HL-60/S4 (cell line): ENCODE measurements at regions not wholly inside any gene's neighbourhood (a gene's known extent, or its start where the extent isn't known, plus 50 kb on each side); places are given as distances from the start of the nearest gene placed in this dataset.
"Not testable (repeated sequence)": the region's sequence is repeated elsewhere in the genome, so short reads cannot be mapped to it uniquely, and the experiment has no call there.

Source experiments
- in situ Hi-C: fragments of 300-500 bp; cut with MboI; formaldehyde crosslinking; loops from 2 replicates; pipeline ENCODE4 v1.14.3; 2022; ENCODE audit warnings: low sequenced_read_pairs

DNA sequence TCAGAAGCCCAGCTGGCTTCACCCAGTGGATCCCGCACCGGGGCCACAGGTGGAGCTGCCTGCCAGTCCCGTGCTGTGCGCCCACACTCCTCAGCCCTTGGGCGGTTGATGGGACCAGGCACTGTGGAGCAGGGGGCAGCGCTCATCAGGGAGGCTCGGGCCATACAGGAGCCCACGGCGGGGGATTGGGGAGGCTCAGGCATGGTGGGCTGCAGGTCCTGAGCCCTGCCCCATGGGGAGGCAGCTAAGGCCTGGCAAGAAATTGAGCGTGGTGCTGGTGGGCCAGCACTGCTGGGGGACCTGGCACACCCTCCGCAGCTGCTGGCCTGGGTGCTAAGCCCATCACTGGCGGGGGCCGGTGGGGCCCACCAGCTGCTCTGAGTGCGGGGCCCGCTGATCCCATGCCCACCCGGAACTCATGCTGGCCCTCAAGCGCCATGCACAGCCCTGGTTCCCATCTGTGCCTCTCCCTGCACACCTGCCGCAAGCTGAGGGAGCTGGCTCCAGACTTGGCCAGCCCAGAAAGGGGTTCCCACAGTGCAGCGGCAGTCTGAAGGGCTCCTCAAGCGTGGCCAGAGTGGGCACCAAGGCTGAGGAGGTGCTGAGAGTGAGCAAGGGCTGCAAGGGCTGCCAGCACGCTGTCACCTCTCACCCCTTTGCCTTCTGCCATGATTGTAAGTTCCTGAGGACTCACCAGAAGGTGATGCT, 705.1 kb downstream of the STPG2 start:
- in situ Hi-C loops, result not testable (repeated sequence)

DNA sequence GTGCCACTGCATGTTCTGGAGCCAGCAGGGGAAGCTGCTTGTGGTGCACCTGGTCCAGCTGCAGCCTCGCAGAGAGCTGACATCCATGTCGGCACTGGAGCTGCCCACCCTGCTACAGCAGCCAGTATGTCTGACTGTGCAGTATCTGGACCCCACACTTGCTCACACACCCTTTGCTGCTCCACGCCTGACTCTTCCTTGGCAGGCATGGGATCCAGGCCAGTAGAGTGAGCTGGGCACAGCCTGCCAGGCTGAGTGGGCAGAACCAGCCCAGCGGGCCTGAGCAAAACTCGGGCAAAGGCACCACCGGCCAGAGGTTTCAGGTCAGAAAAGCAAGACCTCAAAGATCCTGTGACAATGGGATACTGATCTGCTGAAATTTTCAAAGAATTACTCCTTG, 690.1 kb downstream of the STPG2 start:
- in situ Hi-C loops, result no loop called here

DNA sequence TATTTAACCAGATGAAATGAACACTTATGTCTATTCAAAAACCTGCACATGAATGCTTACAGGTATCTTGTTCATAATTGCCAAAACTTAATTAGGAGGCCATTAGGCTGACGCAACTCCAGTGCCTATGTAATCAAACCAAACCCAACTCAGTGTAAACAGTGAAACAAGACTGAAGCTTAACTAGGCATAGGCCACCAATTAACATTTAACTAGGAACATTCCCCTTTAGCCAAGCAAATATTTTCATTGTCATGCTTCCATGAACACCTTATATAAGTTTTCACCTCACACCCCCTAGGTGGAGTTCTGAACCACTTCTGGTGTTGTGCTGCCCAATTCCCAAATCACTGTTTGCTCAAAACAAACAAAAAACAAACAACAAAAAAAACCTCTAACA, 686.0 kb downstream of the STPG2 start:
- in situ Hi-C loops, result no loop called here

DNA sequence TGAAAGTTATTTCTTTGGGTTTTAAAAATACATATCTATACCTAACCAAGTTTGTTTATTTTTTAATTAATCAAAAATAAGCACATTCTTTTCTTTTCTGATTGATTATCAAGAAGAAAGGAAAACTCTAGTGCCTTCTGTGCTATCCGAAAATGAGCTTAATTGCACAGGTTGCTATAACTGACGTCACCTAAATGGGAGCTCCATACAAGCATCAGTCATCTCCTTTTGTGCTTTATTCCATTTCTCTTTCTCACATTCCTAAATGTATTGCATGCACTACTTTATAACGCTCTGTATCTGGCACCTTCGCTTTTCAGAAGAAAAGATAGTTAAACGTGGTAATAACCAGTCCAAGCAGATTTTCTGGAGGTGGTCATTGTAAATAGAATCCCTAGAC, 675.0 kb downstream of the STPG2 start:
- in situ Hi-C loops, result no loop called here

DNA sequence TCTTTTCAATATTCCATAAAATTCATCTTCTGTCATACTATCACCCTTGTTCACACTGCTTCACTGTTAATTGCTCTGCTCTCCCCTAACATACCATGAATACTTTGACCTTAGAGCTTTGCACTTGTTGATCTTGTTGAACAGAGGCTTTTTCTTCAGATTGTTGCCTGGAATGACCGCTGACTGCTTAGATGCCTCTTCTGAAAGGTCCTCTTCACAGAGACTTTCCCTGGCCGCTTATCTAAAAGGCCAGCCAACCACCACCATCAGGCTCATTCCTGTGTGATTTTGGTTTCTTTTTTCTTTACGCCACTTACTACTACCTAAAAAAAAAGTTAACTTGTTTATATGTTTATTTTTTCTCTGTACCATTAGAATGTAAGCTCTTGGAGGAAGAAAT, 667.7 kb downstream of the STPG2 start:
- in situ Hi-C loops, result no loop called here

DNA sequence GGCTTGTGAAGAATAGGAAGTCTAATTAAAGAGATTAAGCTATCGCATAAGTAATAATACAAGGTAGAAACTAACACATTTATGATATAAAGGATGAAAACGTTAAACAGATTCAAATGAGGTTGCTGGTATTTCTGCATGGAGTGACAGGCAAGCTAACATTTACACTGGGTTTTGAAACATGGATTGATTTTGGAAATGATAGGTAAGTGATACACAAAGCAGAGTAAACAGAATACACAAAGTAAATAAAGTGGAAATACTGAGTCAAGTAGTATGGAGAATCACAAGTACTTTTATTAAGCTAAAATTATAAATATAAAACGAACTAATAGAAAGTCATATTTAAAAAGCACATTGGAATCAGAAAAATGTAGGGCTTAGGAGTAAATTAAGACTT, 665.3 kb downstream of the STPG2 start:
- in situ Hi-C loops, result no loop called here

DNA sequence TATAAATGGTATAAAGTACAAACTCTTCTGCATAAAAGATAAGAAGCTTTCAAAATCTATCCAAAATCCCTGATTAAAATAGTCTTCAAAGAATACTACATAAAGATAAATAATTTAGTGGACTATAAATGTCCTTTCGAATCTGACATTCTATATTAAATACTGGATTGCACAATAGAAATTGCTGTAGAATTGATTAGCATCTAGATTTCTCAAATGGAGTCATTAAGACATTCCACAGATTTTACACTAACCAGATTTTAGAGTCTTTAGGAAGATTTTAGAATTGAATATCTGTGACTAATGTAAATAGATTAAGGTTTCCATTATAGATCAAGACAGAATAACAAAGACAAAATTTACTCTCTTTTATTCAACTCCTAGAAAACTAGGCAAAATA, 663.9 kb downstream of the STPG2 start:
- in situ Hi-C loops, result no loop called here

DNA sequence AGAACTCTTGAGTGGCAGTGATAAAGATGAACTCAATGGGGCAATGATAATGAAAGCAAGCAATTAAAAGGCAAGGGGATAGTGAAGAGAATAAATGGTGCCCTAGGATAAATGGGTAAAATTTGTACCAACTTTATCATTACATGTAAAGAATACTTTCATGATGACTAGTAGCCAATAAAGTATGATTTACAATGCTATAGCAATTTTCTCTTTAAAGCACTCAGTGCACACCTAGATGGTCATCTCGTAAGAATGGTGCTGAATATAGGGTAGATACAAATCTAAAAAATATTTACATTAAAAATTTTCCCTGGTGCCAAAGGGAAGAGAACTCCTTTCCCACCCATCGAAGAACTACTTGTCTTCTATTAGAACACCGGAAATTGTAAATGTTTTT, 651.4 kb downstream of the STPG2 start:
- in situ Hi-C loops, result no loop called here

DNA sequence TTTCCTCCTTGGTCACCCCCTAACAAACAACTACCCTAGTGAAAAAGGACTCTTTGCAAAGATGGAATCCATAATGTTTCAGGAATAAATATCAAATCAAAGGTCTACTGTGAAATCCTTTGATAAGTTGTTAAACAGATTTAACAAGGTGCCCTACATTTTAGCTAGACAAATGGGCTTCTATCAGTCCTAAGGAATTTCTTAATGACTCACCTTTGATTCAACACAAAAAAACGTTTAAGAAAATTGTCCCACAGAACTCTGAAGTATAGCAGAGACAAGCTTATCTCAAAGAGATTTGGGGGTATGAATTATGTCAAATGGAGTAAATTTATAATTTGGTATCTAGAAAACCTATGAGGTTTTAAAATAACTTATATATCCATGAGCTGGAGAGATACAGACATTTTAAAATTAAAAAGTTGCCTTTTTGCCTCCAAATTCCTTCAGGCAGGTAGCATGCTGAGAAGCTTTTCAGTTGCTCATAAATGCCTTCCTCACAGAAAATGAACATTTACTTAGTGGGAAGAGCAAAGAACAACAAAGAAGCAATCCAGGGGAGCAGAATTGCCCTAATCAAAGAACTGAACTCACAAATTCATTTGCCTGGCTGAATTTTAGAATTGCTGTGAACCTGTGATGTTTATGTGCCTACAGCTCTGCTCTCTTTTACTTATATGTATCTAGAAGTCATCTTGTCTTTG, 649.3 kb downstream of the STPG2 start:
- in situ Hi-C loops, result no loop called here

DNA sequence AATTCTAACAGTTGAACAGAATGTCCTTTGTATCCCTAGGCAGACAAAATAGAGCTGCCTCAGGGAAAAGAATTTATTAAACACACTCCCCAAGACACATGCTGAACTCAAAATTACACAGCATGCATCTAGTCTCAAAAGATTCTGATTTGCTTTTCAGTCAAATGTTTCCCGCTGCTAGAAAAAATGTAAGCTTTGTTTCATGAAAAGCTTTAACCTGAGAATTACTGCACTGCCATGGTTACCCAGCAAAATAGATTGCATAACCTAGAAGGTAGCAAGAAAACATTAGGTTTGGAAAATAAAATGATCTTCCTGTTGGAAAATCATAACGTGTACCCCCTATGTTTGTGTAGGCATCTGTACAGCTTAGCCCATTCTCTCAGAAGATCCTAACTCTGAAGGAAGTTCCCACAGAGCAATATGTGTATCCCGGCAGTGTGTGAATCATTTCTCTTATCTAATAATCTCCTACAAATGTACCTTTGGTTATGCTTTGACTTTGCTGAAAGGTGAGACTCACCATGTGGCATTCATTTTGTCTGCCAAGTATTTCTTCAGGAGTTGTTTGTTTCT, 646.9 kb downstream of the STPG2 start:
- in situ Hi-C loops, result no loop called here

DNA sequence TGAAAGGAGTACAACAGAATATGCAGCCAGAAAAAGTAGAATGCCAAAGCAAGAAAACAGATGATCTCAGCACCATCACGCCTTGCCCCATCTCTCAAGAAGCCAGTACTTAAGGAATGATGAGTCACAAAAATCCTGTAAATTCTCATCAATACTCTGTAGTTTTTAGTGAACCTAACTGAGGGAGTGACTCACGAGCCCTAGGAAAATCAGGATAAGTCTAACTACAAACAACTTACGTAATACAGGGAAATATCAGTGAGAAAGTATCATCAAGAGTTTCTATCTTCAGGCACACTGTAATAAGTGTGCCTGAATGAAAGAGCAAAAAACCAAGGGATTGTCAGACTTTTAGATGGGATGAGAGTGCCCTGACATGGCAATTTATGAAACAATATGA, 644.4 kb downstream of the STPG2 start:
- in situ Hi-C loops, result no loop called here

DNA sequence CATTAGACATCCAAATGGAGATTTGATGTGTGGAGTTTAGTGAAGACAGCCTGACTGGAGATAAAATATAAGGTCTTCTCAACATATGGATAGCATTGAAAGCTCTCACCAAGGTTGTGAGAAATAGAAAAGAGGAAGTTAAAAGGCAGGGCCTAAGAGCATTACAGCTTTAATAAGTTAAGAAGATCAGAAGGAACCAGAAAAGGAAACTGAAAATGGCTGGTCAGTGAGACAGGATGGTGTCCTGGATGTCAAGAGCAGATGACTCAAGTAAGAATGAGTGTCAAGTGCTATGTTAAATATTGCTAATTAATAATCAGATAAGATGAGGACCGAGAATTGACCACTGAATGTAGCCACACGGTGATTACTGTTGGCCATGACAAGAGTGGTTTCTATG, 642.9 kb downstream of the STPG2 start:
- in situ Hi-C loops, result no loop called here

DNA sequence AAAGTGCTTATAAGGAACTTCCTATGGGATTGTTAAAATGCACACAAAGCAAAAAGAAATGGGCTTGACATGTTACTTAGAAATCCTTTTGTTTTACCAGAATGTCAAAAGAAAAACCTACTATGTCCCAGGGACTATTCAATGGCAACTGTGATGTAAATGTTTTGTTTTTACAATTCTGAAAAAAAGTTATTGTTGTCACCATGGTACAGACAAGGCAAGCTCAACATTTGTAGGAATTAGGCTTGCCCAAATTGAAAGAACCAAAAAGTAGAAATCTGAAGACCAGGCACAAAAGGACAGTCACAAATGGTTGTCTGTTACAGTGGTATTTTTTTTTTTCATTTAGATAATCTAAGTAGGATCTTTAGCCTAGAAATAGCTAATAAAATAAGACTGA, 638.6 kb downstream of the STPG2 start:
- in situ Hi-C loops, result no loop called here

DNA sequence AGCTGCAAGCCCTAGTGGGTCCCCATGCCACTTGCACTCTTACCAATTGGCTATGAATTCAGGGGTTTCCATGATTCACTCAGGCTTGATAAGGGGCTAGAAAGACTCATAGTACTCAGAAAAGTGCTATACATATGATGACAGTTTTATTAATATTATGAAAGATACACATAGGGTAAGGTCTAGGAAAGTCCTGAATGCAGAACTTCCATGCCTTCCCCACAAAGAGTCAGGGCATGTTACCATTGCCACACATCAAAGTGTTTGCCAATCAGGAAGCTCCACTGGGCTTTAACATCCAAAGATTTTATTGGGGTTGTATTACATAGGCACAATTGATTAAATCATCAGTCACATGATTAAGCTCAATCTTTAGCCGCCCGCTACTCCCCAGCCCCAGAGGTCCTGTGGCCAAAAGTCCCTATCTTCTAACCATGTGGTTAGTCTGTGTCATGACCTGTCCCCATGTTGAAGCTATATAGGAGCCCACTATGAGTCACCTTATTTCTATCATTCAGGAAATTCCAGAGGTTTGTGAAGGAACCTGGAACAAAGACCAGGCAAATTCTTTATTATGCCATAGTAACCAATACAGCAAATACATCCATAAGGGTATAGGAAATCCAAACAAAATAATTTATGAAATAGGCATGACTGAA, 635.6 kb downstream of the STPG2 start:
- in situ Hi-C loops, result no loop called here
